BLaER1 treated with 17β-estradiol and CSF1 and Interleukin-3, amounts not matched to agents 10 nM and 100 nM (cell line): ENCODE measurements at regions not wholly inside any gene's neighbourhood (a gene's known extent, or its start where the extent isn't known, plus 50 kb on each side); places are given as distances from the start of the nearest gene placed in this dataset.

Experiments used
- H3K27ac ChIP-seq, 11 experiments: shearing (Covaris generic); formaldehyde crosslinking; 2 replicates each; pipeline ENCODE4 v1.8.1; 2022
- H3K27me3 ChIP-seq, 11 experiments: shearing (Covaris generic); formaldehyde crosslinking; 2 replicates each; pipeline ENCODE4 v1.8.1; 2022
- H3K36me3 ChIP-seq, 11 experiments: shearing (Covaris generic); formaldehyde crosslinking; 2 replicates each; pipeline ENCODE4 v1.8.1; 2022
- H3K4me1 ChIP-seq, 10 experiments: shearing (Covaris generic); formaldehyde crosslinking; 2 replicates each; pipeline ENCODE4 v1.8.1; 2022
- H3K4me2 ChIP-seq, 11 experiments: shearing (Covaris generic); formaldehyde crosslinking; 2 replicates each; pipeline ENCODE4 v1.8.1; 2022
- H3K4me3 ChIP-seq, 10 experiments: shearing (Covaris generic); formaldehyde crosslinking; 2 replicates each; pipeline ENCODE4 v1.8.1; 2022
- H3K9ac ChIP-seq, 11 experiments: shearing (Covaris generic); formaldehyde crosslinking; 2 replicates each; pipeline ENCODE4 v1.8.1; 2022
- H3K9me3 ChIP-seq, 11 experiments: shearing (Covaris generic); formaldehyde crosslinking; replicated peaks in 1 of 11; 2 replicates each; pipeline ENCODE4 v1.8.1; 2022
- H4K20me1 ChIP-seq, 11 experiments: shearing (Covaris generic); formaldehyde crosslinking; 2 replicates each; pipeline ENCODE4 v1.8.1; 2022
- Cebpa-rat ChIP-seq, 11 experiments: shearing (Covaris generic); IDR thresholded peaks; 2 replicates each; pipeline ENCODE4 v1.8.1; 2022

- peaks cover 0 to 6% (median 0%) of the 10 kb centered on the region in 10 experiments; a peak in 1 of 20 replicates for H3K4me1 ChIP-seq
- H3K9ac ChIP-seq: no peak overlapping the region
- TF ChIP-seq Cebpa-rat (IDR thresholded peaks at IDR 0.05): no peak
- H3K36me3 ChIP-seq: no peaks in the 10 kb centered on the region
- no peaks in the 10 kb centered on the region for H3K27me3 ChIP-seq
- peak overlapping the region in 2 of 11 experiments; percentile 4 to 31; a peak in 2 of 22 replicates for H3K4me2 ChIP-seq
- no peak overlapping the region for H3K4me3 ChIP-seq
- H4K20me1 ChIP-seq: no peaks in the 10 kb centered on the region
- H3K27ac ChIP-seq: no peak overlapping the region
- H3K9me3 ChIP-seq: no peaks in the 10 kb centered on the region
These were observed 148.1 kb upstream of the MIS18BP1 start for GRCh38 chr14:45400950-45401640.

GRCh38 chr14:45400509-45400908, 147.5 kb upstream of the MIS18BP1 start:
- H3K4me1 ChIP-seq: peaks cover 0 to 6% (median 0%) of the 10 kb centered on the region in 10 experiments; a peak in 1 of 20 replicates
- H3K9me3 ChIP-seq: no peaks in the 10 kb centered on the region
- no peaks in the 10 kb centered on the region for H4K20me1 ChIP-seq
- no peak for TF ChIP-seq Cebpa-rat (IDR thresholded peaks at IDR 0.05)
- no peak overlapping the region for H3K4me3 ChIP-seq
- H3K27me3 ChIP-seq: no peaks in the 10 kb centered on the region
- no peak overlapping the region for H3K27ac ChIP-seq
- no peaks in the 10 kb centered on the region for H3K36me3 ChIP-seq
- no peak overlapping the region for H3K9ac ChIP-seq
- peak overlapping the region in 2 of 11 experiments; percentile 4 to 31; a peak in 1 of 22 replicates for H3K4me2 ChIP-seq

DNA sequence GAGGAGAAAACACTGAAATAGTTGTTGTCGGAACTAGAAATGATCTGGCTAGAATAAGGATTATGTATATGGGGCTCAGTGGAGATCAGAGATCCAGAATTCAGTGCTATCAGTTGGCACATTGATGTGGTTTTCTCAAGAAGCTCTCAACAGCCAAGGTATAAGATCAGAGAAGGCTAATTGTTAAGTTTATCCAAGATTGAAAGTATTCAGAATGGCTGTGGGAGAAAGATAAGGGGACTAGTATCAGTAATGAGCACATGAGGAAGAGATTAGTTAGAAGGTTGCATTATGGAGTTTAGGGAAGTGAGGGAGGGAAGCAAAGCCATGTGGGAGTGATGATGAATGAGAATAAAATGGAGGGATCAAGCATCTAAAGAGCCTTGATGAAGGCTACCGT, 128.1 kb upstream of the MIS18BP1 start:
- Histone ChIP-seq H3K27ac (no peak overlapping the region), H3K9ac (no peak overlapping the region), H3K4me2 (no peak overlapping the region), H3K27me3 (no peaks in the 10 kb centered on the region), H3K36me3 (no peaks in the 10 kb centered on the region), H3K4me1 (no peaks in the 10 kb centered on the region), H3K4me3 (no peak overlapping the region), H4K20me1 (no peaks in the 10 kb centered on the region), H3K9me3 (no peaks in the 10 kb centered on the region)
- TF ChIP-seq Cebpa-rat (IDR thresholded peaks at IDR 0.05): no peak

DNA sequence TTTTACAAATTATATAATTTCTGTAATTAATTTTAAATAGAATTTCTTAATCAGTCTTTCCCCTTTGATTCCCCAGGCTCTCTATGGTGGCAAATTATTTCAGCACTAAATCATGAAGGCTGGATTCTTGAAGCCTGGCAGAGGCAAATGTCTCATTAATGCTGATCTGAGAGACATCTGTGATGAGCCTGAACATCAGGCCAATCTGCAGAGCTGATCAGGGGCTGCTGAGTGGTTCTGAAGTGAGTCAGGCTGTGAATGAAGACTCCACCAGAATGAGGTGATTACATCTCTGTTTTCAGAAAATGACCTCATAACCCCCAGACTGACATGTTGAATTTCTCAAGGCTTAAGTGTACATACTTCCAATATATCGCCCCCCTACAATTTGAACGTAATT, 124.2 kb upstream of the MIS18BP1 start:
- no peaks in the 10 kb centered on the region for H3K27me3 ChIP-seq
- no peaks in the 10 kb centered on the region for H3K9me3 ChIP-seq
- H3K9ac ChIP-seq: no peak overlapping the region
- no peaks in the 10 kb centered on the region for H4K20me1 ChIP-seq
- no peak overlapping the region for H3K4me2 ChIP-seq
- H3K4me1 ChIP-seq: no peaks in the 10 kb centered on the region
- no peaks in the 10 kb centered on the region for H3K36me3 ChIP-seq
- H3K27ac ChIP-seq: no peak overlapping the region
- no peak overlapping the region for H3K4me3 ChIP-seq
- TF ChIP-seq Cebpa-rat (IDR thresholded peaks at IDR 0.05): no peak

- Histone ChIP-seq H3K27me3 (no peaks in the 10 kb centered on the region), H3K9ac (no peak overlapping the region), H3K4me3 (no peak overlapping the region), H3K9me3 (no peaks in the 10 kb centered on the region), H3K27ac (no peak overlapping the region), H3K36me3 (no peaks in the 10 kb centered on the region), H3K4me1 (no peaks in the 10 kb centered on the region), H3K4me2 (no peak overlapping the region), H4K20me1 (no peaks in the 10 kb centered on the region)
- TF ChIP-seq Cebpa-rat (IDR thresholded peaks at IDR 0.05): no peak
These were observed 120.9 kb upstream of the MIS18BP1 start for GRCh38 chr14:45373877-45374276.

DNA sequence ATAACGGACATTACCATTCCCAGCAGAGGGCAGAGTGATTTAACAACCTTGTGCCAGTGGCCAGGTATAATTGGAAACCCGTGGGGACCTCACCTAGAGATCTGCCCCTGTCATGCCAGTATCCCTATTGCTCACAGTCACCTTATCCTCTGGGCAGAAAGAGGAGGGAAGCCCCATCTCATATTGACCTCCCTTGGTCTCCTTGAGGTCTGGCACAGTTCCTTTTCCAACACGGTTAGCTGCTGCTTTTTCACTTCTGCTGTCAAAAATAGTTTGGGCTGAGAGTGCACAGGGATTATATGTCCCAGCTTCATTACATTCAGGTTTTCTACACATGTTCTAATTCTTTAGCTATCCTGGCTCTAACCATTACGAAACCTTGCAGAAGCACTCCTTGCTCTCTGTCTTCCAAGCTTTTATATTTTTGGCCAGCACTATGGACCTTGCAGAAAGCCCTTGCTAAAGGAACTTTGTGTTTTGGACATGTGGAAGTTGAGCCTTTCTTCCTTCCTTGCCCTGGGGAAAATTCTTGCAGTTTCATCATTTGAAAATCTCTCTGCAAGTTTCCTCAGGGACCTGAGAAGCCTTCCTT, 111.7 kb upstream of the MIS18BP1 start:
- no peak for TF ChIP-seq Cebpa-rat (IDR thresholded peaks at IDR 0.05)
- Histone ChIP-seq H3K4me2 (peak overlapping the region in 2 of 11 experiments; percentile 6 to 8; a peak in 1 of 22 replicates), H4K20me1 (no peaks in the 10 kb centered on the region), H3K27ac (no peak overlapping the region), H3K36me3 (no peaks in the 10 kb centered on the region), H3K4me1 (peaks cover 0 to 13% (median 0%) of the 10 kb centered on the region in 10 experiments; a peak in 1 of 20 replicates), H3K27me3 (no peaks in the 10 kb centered on the region), H3K9me3 (no peaks in the 10 kb centered on the region), H3K9ac (no peak overlapping the region), H3K4me3 (no peak overlapping the region)

DNA sequence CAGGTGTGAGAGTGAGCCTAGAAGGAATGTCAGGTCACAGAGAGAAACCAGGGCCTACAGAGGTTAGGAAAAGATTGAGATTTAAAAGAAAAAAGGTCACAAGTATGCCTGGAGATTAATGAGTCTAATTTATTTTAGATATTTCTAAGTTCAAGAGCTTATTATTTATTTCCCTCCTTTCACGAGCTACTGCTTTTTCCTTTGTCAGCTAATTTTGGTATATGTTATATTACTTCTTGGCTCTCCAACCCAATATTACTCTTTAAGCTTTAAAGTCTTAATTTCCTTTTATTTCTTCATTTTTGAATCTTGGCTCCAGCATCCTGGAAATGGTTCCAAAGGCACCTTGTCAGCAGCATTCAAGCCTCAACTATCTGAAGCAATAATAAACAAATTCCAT, 109.5 kb upstream of the MIS18BP1 start:
- Histone ChIP-seq H3K36me3 (no peaks in the 10 kb centered on the region), H3K4me2 (no peak overlapping the region), H3K27ac (no peak overlapping the region), H3K4me3 (no peak overlapping the region), H3K9me3 (no peaks in the 10 kb centered on the region), H4K20me1 (no peaks in the 10 kb centered on the region), H3K4me1 (peaks cover 0 to 13% (median 0%) of the 10 kb centered on the region in 10 experiments; a peak in 1 of 20 replicates), H3K9ac (no peak overlapping the region), H3K27me3 (no peaks in the 10 kb centered on the region)
- TF ChIP-seq Cebpa-rat (IDR thresholded peaks at IDR 0.05): no peak

GRCh38 chr14:45361727-45362126, 108.7 kb upstream of the MIS18BP1 start:
- Histone ChIP-seq H3K27ac (no peak overlapping the region), H3K9me3 (no peaks in the 10 kb centered on the region), H4K20me1 (no peaks in the 10 kb centered on the region), H3K4me3 (no peak overlapping the region), H3K4me2 (no peak overlapping the region), H3K36me3 (no peaks in the 10 kb centered on the region), H3K27me3 (no peaks in the 10 kb centered on the region), H3K9ac (no peak overlapping the region), H3K4me1 (peaks cover 0 to 13% (median 0%) of the 10 kb centered on the region in 10 experiments; a peak in 1 of 20 replicates)
- TF ChIP-seq Cebpa-rat (IDR thresholded peaks at IDR 0.05): no peak

DNA sequence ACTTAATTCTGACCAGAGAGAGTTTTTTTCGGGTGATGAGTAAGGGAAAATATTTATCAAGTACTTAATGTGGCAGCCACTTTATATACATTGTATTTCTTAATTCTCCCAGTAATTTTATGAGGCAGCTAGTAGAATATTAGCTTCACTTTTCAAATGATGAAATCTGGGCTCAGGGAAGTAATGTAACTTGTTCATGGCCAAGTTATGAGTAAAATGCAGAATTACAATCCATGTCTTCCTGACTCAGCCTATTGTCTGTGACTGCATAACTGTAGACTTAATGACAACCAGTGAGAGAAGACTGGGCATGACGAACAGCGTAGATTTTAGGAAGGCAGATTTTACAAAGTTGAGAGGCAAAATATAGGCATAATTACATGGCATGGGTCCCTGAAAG, 106.7 kb upstream of the MIS18BP1 start:
- peaks cover 0 to 5% (median 0%) of the 10 kb centered on the region in 10 experiments; a peak in 1 of 20 replicates for H3K4me1 ChIP-seq
- no peaks in the 10 kb centered on the region for H3K36me3 ChIP-seq
- H3K9ac ChIP-seq: no peak overlapping the region
- H3K27ac ChIP-seq: no peak overlapping the region
- no peak overlapping the region for H3K4me2 ChIP-seq
- no peaks in the 10 kb centered on the region for H3K27me3 ChIP-seq
- no peaks in the 10 kb centered on the region for H4K20me1 ChIP-seq
- no peak for TF ChIP-seq Cebpa-rat (IDR thresholded peaks at IDR 0.05)
- no peak overlapping the region for H3K4me3 ChIP-seq
- no peaks in the 10 kb centered on the region for H3K9me3 ChIP-seq
